HG03025 (cell line): ENCODE measurements at regions not wholly inside any gene's neighbourhood (a gene's known extent, or its start where the extent isn't known, plus 50 kb on each side); places are given as distances from the start of the nearest gene placed in this dataset.

Experiments used
- ATAC-seq: cut with Tn5 transposase; IDR thresholded peaks from one replicate; pipeline ENCODE4 v1.9.1; 2021; ENCODE audit warnings: mild to moderate bottlenecking, moderate library complexity; ENCODE audit not compliant: unreplicated experiment, low FRiP score

DNA sequence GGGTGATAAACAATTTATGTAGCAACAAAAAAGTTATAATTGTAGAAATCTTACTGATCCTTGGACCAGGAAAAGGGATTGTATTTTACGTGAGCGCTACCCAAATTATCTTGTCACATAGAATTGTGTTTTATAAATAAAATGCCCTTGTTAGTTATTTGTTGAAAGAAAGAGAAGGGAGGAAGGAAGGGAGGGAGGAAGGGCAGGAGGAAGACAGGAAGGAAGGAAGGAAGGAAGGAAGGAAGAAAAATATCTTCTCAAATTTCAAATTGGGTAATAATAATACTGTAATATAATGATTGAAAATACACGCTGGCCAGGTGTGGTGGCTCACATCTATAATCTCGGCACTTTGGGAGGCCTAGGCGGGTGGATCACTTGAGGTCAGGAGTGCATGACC is 206.2 kb upstream of the TLL1 start:
- ATAC-seq, result no peak

DNA sequence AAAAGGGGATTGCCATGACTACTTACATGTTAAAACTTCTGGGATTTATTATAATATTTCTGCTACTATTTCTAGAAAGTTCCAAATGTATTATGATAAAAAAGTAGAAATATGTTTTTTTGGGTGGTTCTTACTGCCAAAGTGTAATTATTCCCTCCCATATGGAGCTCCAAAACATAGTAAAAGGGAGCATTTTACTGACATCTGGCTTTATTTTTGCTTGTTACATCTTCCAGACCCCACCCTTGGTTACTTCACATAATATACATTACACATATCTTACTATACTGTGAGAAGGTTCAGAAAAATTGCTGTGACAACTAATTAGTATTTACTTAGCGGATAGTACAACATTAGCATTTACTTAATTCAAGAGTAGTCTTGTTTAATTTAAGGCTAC is 205.1 kb upstream of the TLL1 start:
- ATAC-seq, result no peak

- ATAC-seq, result no peak
These were observed 204.3 kb upstream of the TLL1 start for GRCh38 chr4:165668694-165669093.

- no peak for ATAC-seq
These were observed 196.0 kb upstream of the TLL1 start for GRCh38 chr4:165677081-165677480.

- no peak for ATAC-seq
These were observed 194.7 kb upstream of the TLL1 start for GRCh38 chr4:165678236-165678935.

DNA sequence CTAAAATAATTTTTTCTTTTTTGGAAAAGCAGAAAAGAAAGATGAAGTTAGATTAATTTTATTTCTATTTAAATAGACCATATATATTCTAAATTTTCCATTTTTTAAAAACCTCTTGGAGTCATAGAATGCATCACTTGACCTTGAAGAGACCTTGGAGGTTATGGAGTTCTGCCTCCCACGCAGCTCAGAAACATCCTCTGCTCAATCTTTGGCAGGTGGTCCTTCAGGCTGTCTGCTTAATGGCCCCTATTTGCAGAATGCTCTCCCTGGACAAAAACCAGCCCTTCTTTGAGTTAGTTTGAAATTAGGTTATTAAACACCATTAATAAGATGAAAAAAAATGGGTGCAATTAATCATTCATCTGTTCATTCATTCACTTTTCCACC is 194.1 kb upstream of the TLL1 start:
- no peak for ATAC-seq

DNA sequence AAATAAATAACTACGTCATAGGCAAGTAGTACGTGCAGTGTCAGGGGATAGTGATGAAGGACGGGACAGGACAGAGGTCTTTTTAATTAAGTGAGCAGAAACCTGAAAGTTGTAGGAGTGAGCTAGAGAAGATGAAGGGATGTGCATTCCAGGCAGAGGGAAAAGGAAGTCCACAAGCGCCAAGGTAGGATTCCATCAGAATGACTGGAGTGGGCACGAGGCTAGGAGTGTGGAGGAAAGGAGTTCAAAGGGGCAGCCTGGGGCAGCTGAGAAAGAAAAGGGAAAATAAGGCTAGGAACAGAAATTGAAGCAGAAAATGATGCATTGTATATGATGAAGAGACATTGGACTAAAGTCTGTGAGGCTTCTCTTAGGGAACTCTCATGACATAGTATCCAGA is 192.2 kb upstream of the TLL1 start:
- no peak for ATAC-seq

GRCh38 chr4:165682611-165683010 is 190.4 kb upstream of the TLL1 start:
- no peak for ATAC-seq

DNA sequence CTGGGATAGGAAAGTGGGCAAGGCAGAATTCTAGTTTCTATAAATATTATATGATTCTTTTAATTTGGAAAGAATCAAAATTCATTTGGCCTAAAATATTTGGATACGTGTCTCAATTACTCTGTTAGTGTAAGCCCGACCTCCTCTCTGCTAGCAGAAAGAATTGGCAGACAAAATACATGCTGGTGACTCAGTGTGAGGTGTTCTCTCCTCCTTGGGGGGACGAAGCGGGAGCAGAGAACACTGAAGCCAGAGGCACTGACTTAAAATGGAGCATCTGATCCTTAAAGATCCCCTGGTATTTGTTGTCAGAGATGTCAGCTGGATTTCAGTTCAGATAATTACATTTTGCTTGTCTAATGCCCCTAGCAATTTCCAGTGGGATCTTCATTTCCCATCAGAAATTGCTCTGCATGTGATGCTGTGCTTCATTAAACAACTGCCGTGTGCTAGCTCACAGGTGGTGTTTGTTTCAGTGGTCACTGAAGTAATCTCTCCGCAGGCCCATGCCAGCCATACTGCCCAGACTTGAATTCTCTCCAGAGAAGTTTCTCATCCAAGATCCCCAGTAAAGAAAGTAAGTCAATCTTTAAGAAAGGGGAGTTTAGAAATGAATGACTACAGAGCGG is 188.7 kb upstream of the TLL1 start:
- no peak for ATAC-seq

- no peak for ATAC-seq
These were observed 186.3 kb upstream of the TLL1 start for GRCh38 chr4:165686756-165687155.

DNA sequence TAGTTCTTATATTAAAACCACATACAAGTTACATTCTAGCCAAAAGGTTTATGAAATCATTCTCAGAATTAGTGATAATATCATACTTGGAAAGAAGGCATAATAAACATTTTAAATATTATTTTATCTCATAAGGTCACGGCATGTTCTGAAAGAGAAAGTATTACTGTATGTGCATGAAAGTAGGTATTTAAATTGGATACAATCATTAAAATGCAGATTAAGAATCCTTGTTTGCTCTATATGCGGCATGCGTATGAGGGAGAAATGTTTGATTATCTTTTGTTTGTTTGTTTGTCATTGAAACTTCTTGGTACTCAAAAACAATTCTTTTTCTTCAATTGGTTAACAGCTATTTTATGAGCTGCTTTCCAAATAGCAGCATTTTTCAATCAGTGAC is 183.9 kb upstream of the TLL1 start:
- no peak for ATAC-seq

DNA sequence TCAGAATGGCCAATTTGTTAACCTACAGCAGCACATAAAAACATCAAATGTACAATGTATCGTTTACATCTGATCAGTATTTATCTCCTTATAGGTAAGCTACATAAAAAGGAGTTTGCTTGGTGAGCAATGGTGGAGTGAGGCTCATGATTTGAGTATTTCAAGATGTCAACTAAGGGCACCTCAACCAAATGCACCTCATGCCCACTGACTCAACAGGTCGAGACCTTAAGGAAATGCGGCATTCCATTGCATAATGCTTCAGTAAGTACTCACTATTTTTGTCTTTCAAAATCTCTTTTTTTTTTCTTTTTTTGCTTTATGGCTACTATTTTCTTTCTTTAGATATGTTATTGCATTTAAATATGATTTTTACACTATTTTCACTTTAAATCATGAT is 181.0 kb upstream of the TLL1 start:
- no peak for ATAC-seq

GRCh38 chr4:165698272-165698671 is 174.8 kb upstream of the TLL1 start:
- no peak for ATAC-seq

- ATAC-seq, result no peak
These were observed 174.0 kb upstream of the TLL1 start for GRCh38 chr4:165699055-165699454.

- no peak for ATAC-seq
These were observed 172.2 kb upstream of the TLL1 start for GRCh38 chr4:165700855-165701254.

- ATAC-seq, result no peak
These were observed 165.9 kb upstream of the TLL1 start for GRCh38 chr4:165707128-165707527.

DNA sequence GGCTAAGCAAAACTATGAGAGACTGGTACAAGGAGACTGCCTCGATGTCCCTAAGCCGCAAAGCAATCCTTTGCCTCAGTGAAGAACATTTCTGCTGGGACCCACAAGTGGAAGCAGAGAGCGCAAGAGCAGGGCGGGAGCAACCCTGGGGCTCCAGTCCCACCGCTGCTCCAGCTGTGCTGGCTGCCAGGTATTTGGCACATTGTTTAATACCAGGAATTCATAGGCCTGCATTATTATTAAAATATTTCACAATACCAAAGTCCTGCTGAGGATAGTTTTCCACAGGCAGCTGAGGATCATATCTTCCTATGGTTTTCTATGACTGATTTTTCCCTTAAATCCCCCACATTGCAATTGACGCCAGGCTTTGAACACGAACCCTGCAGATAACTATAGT is 163.5 kb upstream of the TLL1 start:
- ATAC-seq, result no peak

GRCh38 chr4:165709973-165710526 is 163.0 kb upstream of the TLL1 start:
- ATAC-seq, result no peak

- ATAC-seq, result no peak
These were observed 161.6 kb upstream of the TLL1 start for GRCh38 chr4:165711436-165711835.

- no peak for ATAC-seq
These were observed 161.1 kb upstream of the TLL1 start for GRCh38 chr4:165711912-165712311.

- ATAC-seq, result no peak
These were observed 158.4 kb upstream of the TLL1 start for GRCh38 chr4:165714650-165715049.

DNA sequence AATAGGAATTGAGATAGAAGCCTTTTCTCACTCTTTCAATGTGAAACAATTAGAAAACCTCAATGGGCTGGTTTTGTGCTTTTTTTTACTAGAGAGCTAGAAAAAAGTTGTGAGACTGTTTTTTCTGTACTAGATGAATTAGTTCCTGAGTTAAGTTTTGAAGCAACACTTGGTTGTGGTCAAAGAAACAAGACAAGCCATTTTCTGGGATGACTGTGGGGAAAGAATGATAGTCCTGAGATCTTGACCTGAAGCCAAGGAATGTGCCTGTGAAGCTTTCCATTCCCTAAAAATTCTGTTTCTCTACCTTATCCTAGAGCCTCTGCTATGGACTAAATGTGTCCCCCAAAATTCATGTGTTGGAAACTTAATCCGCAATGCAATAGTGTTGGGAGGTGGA is 157.8 kb upstream of the TLL1 start:
- no peak for ATAC-seq
